ENCODE measurements at regions not wholly inside any gene's neighbourhood (a gene's known extent, or its start where the extent isn't known, plus 50 kb on each side); places are given as distances from the start of the nearest gene placed in this dataset.

GRCh38 chr3:182104881-182105280 is 393.2 kb downstream of the SOX2 start:
- TF ChIP-seq CTCF (conservative IDR thresholded peaks at IDR 0.05; ENCODE audit: low read depth, low read length) (no peak), USF2 (IDR thresholded peaks at IDR 0.05; ENCODE audit: low read depth, low read length) (no peak), POLR2A (IDR thresholded peaks at IDR 0.05; ENCODE audit: low read depth, low read length) (no peak)
